ENCODE measurements at regions not wholly inside any gene's neighbourhood (a gene's known extent, or its start where the extent isn't known, plus 50 kb on each side); places are given as distances from the start of the nearest gene placed in this dataset.
A peak's percentile ranks its signal among the peaks of the same experiment; 100 is the strongest.
"Not testable (repeated sequence)": the region's sequence is repeated elsewhere in the genome, so short reads cannot be mapped to it uniquely, and the experiment has no call there.

DNA sequence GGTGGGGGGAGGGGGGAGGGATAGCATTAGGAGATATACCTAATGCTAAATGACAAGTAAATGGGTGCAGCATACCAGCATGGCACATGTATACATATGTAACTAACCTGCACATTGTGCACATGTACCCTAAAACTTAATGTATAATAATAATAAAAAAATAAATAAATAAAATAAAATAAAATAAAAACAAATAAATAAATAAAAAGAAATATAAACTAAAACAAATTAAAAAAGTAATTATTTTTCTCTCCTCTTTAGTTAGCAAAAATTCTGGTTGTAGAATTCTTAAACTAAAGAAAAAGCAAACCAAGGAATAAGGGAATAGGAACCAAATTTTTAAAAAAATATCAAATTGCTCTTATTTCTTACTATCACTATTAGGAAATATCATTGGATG is 267.3 kb downstream of the CCER1 start:
- not testable (repeated sequence) for H3K9ac ChIP-seq (ENCODE audit: low read depth, low read length); H3K27me3 ChIP-seq (ENCODE audit: control insufficient read depth, insufficient read depth, low read length); H3K4me2 ChIP-seq (ENCODE audit: low read length); H3K9me3 ChIP-seq (replicated peaks; ENCODE audit: low read length); H3K4me3 ChIP-seq (ENCODE audit: low read length); H3K4me1 ChIP-seq (ENCODE audit: control insufficient read depth, insufficient read depth, low read length); H3K36me3 ChIP-seq (ENCODE audit: insufficient read depth, low read length)

DNA sequence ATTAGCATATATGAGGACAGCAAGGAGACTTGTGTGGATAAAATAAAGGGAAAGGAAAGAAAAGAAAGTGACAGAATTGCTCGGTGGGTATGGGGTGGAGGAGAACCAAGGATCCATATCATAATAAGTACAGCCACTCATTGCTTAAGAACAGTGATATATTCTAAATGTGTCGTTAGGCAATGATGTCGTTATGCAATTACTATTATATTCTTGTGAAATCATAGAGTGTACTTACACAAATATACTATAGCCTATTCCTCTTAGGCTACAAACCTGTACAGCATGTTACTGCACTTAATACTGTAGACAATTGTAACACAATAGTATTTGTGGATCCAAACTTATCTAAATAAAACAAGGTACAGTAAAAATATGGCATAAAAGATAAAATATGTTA is 271.1 kb downstream of the CCER1 start:
- Histone ChIP-seq H3K4me3 (ENCODE audit: low read length) (no peak overlapping the region), H3K9ac (ENCODE audit: low read depth, low read length) (no peak overlapping the region), H3K36me3 (ENCODE audit: insufficient read depth, low read length) (no peaks in the 10 kb centered on the region), H3K4me1 (ENCODE audit: control insufficient read depth, insufficient read depth, low read length) (peaks cover 13% of the 10 kb centered on the region), H3K4me2 (ENCODE audit: low read length) (no peak overlapping the region), H3K9me3 (replicated peaks; ENCODE audit: low read length) (no peaks in the 10 kb centered on the region), H3K27me3 (ENCODE audit: control insufficient read depth, insufficient read depth, low read length) (no peaks in the 10 kb centered on the region)

DNA sequence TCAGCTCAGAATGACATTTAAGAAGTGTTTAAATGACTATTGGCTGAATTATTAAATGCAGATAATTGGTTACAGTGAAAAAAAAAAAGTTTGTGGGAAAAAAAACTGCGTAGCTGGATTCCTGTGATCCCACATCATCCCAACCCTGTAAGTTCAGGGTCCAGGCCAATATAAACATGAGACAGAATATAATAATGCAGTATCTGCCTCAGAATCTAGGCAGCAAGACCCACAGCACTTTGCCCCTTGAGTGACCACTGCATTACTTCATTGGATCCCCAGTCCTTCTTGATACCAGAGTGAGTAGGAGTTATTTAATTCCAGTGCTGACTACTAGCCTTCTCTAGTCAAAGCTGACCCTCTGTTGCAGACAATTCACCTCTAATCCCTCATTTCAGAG is 272.6 kb downstream of the CCER1 start:
- peak overlapping the region; percentile 18 for H3K9ac ChIP-seq (ENCODE audit: low read depth, low read length)
- no peaks in the 10 kb centered on the region for H3K27me3 ChIP-seq (ENCODE audit: control insufficient read depth, insufficient read depth, low read length)
- H3K36me3 ChIP-seq (ENCODE audit: insufficient read depth, low read length), result no peaks in the 10 kb centered on the region
- peak overlapping the region; percentile 30 for H3K4me2 ChIP-seq (ENCODE audit: low read length)
- H3K4me3 ChIP-seq (ENCODE audit: low read length), result no peak overlapping the region
- H3K9me3 ChIP-seq (replicated peaks; ENCODE audit: low read length), result no peaks in the 10 kb centered on the region
- peaks cover 13% of the 10 kb centered on the region for H3K4me1 ChIP-seq (ENCODE audit: control insufficient read depth, insufficient read depth, low read length)

DNA sequence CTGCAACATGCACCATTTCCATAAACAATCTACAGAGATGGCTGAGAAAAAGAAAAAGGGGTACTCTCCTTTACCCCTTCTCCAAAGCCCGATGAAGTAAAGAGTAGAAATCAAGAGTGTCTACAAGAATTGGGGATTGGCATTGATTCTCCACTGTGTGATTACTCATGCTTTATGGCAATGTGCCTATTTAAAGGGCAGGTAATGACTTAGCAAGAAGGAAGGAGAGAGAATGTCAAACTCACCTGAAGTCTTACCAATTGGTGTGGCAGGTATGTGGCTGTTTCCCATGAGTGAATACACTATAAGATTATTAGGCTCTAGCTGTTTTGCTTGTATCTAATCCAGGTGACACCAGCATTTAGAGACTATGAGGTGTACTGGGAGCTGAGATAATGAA is 275.3 kb downstream of the CCER1 start:
- peaks cover 13% of the 10 kb centered on the region for H3K4me1 ChIP-seq (ENCODE audit: control insufficient read depth, insufficient read depth, low read length)
- no peak overlapping the region for H3K4me3 ChIP-seq (ENCODE audit: low read length)
- H3K27me3 ChIP-seq (ENCODE audit: control insufficient read depth, insufficient read depth, low read length), result no peaks in the 10 kb centered on the region
- no peaks in the 10 kb centered on the region for H3K9me3 ChIP-seq (replicated peaks; ENCODE audit: low read length)
- no peak overlapping the region for H3K9ac ChIP-seq (ENCODE audit: low read depth, low read length)
- H3K4me2 ChIP-seq (ENCODE audit: low read length), result no peak overlapping the region
- H3K36me3 ChIP-seq (ENCODE audit: insufficient read depth, low read length), result no peaks in the 10 kb centered on the region

DNA sequence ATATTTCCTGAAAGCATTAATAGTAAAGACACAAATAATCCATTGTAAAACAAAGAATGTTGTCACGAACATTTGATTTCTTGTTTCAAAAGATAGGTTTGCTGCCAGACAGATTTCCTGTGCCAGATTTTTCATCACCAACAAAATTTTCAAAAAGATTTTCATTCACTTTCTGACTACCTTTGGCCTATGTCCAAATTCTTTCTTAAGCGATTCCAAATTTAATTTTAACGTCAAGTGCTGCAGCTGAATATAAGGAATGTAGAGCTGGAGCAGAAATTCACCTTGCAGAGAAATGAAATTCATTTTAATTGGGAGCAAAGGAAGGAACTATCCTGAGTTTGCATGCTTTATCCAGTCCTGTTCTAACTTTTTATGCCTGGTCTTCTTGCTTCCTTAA is 277.4 kb downstream of the CCER1 start:
- H3K9me3 ChIP-seq (replicated peaks; ENCODE audit: low read length), result no peaks in the 10 kb centered on the region
- no peaks in the 10 kb centered on the region for H3K27me3 ChIP-seq (ENCODE audit: control insufficient read depth, insufficient read depth, low read length)
- no peak overlapping the region for H3K9ac ChIP-seq (ENCODE audit: low read depth, low read length)

DNA sequence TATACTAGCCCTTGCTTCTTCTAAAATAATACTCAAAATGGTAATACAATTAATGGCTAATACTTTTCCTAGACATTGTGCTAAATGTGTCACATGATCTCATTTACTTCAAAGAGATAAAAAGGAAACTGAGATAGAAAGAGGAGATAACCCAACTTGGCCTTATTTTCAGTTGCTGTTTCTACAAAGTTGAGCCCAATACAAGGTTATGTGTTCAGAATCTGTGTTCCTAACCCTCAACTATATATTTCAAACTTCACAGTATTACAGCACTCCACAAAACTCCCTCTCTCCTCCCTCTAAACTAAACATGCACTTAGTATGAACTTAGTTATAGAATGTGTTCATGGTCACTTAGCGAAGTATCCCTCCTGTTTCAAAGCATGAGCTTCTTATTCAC is 277.9 kb downstream of the CCER1 start:
- Histone ChIP-seq H3K36me3 (ENCODE audit: insufficient read depth, low read length) (no peaks in the 10 kb centered on the region), H3K4me1 (ENCODE audit: control insufficient read depth, insufficient read depth, low read length) (peaks cover 2% of the 10 kb centered on the region), H3K4me2 (ENCODE audit: low read length) (no peak overlapping the region), H3K27me3 (ENCODE audit: control insufficient read depth, insufficient read depth, low read length) (no peaks in the 10 kb centered on the region), H3K9ac (ENCODE audit: low read depth, low read length) (no peak overlapping the region), H3K4me3 (ENCODE audit: low read length) (no peak overlapping the region), H3K9me3 (replicated peaks; ENCODE audit: low read length) (no peaks in the 10 kb centered on the region)

More for the DNA sequence above, 277.4 kb downstream of the CCER1 start:
- H3K36me3 ChIP-seq (ENCODE audit: insufficient read depth, low read length), result no peaks in the 10 kb centered on the region
- no peak overlapping the region for H3K4me3 ChIP-seq (ENCODE audit: low read length)
- no peak overlapping the region for H3K4me2 ChIP-seq (ENCODE audit: low read length)
- peaks cover 7% of the 10 kb centered on the region for H3K4me1 ChIP-seq (ENCODE audit: control insufficient read depth, insufficient read depth, low read length)

DNA sequence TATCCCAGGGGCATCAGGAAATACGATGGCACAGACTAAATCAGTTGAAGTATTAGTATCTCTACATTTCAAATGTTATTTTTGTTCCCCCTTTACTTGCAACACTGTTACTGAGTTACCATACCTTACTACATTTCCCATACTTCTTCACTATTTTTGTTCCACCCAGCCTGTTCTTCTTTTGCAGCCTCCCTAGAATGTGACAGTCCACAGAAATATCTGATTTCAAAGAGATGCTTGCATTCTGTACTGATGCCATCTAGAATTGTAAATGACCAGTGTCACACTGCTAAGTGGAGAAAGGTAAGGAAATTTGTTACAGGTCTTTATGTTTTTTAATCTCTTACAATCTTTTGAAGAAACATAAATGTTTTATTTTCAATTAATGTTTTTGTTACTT is 279.9 kb downstream of the CCER1 start:
- Histone ChIP-seq H3K27me3 (ENCODE audit: control insufficient read depth, insufficient read depth, low read length) (no peaks in the 10 kb centered on the region), H3K4me3 (ENCODE audit: low read length) (no peak overlapping the region), H3K4me2 (ENCODE audit: low read length) (no peak overlapping the region), H3K36me3 (ENCODE audit: insufficient read depth, low read length) (no peaks in the 10 kb centered on the region), H3K9me3 (replicated peaks; ENCODE audit: low read length) (no peaks in the 10 kb centered on the region), H3K4me1 (ENCODE audit: control insufficient read depth, insufficient read depth, low read length) (no peaks in the 10 kb centered on the region), H3K9ac (ENCODE audit: low read depth, low read length) (no peak overlapping the region)

DNA sequence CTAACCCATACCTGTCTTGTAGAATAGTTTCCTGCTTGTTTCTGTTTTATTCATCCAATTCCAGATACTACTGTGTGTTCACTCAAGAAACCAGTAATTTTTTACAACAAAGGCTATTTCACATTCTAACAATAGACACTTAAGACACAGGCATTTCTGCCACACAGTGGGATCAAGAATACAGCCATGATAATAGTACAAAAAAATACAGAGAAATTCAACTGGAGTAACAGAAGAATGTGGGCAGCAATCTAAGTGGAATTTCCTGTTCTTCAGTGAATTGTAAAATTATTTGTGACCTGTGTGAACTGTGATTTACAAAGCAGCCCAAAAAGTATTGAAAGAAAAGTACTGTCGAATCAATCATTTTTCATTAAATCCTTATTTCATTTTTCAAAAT is 282.9 kb downstream of the CCER1 start:
- no peak overlapping the region for H3K9ac ChIP-seq (ENCODE audit: low read depth, low read length)
- no peaks in the 10 kb centered on the region for H3K9me3 ChIP-seq (replicated peaks; ENCODE audit: low read length)
- no peaks in the 10 kb centered on the region for H3K4me1 ChIP-seq (ENCODE audit: control insufficient read depth, insufficient read depth, low read length)
- no peaks in the 10 kb centered on the region for H3K36me3 ChIP-seq (ENCODE audit: insufficient read depth, low read length)
- no peak overlapping the region for H3K4me2 ChIP-seq (ENCODE audit: low read length)
- no peak overlapping the region for H3K4me3 ChIP-seq (ENCODE audit: low read length)
- no peaks in the 10 kb centered on the region for H3K27me3 ChIP-seq (ENCODE audit: control insufficient read depth, insufficient read depth, low read length)

DNA sequence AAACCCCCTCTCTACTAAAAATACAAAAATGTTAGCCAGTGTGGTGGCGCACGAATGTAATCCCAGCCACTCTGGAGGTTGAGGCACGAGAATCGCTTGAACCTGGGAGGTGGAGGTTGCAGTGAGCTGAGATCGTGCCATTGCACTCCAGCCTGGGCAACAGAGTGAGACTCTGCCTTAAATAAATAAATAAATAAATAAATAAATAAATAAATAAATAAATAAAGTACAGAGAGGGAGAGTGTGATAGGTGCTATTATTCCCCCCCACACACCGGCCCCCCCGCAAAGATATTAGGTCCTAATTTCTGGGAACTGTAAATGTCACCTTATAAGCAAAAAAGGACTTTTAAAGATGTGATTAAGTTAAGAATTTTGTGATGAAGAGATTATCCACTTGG is 291.0 kb downstream of the CCER1 start:
- H3K4me2 ChIP-seq (ENCODE audit: low read length); H3K36me3 ChIP-seq (ENCODE audit: insufficient read depth, low read length); H3K4me3 ChIP-seq (ENCODE audit: low read length); H3K4me1 ChIP-seq (ENCODE audit: control insufficient read depth, insufficient read depth, low read length); H3K9me3 ChIP-seq (replicated peaks; ENCODE audit: low read length); H3K9ac ChIP-seq (ENCODE audit: low read depth, low read length); H3K27me3 ChIP-seq (ENCODE audit: control insufficient read depth, insufficient read depth, low read length): not testable (repeated sequence)

DNA sequence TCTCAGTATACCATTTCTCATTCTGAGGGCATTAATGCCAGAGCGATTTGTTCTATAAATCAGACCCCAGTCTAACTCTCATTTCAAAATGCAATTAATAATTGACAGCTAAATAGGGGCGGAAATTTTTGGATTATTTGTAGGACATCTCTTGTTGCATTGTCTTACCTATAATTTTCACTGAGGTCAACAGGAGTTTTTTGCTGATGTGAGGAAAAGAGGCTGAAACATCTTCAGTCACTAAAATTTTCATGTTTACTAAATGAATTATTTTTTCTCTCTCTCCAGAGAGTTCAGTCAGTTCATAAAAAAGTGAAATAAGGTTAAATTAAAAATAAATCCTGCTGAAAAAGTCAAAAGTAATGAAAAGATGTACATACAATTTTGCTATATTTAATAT is 295.9 kb downstream of the CCER1 start:
- no peaks in the 10 kb centered on the region for H3K27me3 ChIP-seq (ENCODE audit: control insufficient read depth, insufficient read depth, low read length)
- no peak overlapping the region for H3K4me2 ChIP-seq (ENCODE audit: low read length)
- H3K9me3 ChIP-seq (replicated peaks; ENCODE audit: low read length), result no peaks in the 10 kb centered on the region
- H3K36me3 ChIP-seq (ENCODE audit: insufficient read depth, low read length), result no peaks in the 10 kb centered on the region
- no peak overlapping the region for H3K9ac ChIP-seq (ENCODE audit: low read depth, low read length)
- no peaks in the 10 kb centered on the region for H3K4me1 ChIP-seq (ENCODE audit: control insufficient read depth, insufficient read depth, low read length)
- no peak overlapping the region for H3K4me3 ChIP-seq (ENCODE audit: low read length)

DNA sequence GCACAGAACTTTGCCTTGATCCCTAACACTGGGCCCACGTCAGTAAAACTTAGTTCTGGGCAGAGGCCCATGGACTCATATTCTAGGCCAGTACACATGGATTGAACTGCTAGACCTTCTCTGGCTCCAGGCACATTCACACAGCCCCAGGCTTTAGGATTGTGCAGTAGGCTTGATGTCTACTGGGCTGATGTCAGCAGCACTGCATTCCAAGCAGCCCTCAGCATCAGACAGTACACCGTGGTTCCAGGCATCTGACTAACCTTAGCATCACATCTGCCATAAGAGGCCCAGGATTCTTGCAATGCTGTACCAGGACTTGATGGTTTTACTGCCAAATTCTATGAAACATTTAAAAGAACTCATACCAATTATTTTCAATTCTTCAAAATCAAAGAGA is 301.9 kb downstream of the CCER1 start:
- Histone ChIP-seq H3K9ac (ENCODE audit: low read depth, low read length) (no peak overlapping the region), H3K4me2 (ENCODE audit: low read length) (no peak overlapping the region), H3K36me3 (ENCODE audit: insufficient read depth, low read length) (no peaks in the 10 kb centered on the region), H3K27me3 (ENCODE audit: control insufficient read depth, insufficient read depth, low read length) (no peaks in the 10 kb centered on the region), H3K9me3 (replicated peaks; ENCODE audit: low read length) (no peaks in the 10 kb centered on the region), H3K4me1 (ENCODE audit: control insufficient read depth, insufficient read depth, low read length) (no peaks in the 10 kb centered on the region), H3K4me3 (ENCODE audit: low read length) (no peak overlapping the region)

DNA sequence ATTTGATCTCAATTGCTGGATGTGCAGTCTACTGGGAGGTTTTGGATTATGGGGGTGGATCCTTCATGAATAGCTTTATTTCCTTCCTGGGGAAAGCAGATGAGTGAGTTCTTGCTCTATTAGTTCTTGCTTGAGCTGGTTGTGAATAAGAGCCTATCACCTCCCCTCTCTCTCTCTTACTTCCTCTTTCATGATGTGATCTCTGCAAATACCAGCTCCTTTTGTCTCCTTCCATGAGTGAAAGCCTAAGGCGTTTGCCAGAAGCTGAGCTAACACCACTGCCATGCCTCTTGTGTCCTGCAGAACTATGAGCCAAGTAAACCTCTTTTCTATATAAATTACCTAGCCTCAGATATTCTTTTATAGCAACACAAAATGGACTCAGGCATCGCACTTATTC is 302.7 kb downstream of the CCER1 start:
- H3K27me3 ChIP-seq (ENCODE audit: control insufficient read depth, insufficient read depth, low read length), result no peaks in the 10 kb centered on the region
- H3K4me1 ChIP-seq (ENCODE audit: control insufficient read depth, insufficient read depth, low read length), result no peaks in the 10 kb centered on the region
- H3K36me3 ChIP-seq (ENCODE audit: insufficient read depth, low read length), result no peaks in the 10 kb centered on the region
- no peak overlapping the region for H3K4me2 ChIP-seq (ENCODE audit: low read length)
- H3K4me3 ChIP-seq (ENCODE audit: low read length), result no peak overlapping the region
- no peak overlapping the region for H3K9ac ChIP-seq (ENCODE audit: low read depth, low read length)
- H3K9me3 ChIP-seq (replicated peaks; ENCODE audit: low read length), result no peaks in the 10 kb centered on the region

DNA sequence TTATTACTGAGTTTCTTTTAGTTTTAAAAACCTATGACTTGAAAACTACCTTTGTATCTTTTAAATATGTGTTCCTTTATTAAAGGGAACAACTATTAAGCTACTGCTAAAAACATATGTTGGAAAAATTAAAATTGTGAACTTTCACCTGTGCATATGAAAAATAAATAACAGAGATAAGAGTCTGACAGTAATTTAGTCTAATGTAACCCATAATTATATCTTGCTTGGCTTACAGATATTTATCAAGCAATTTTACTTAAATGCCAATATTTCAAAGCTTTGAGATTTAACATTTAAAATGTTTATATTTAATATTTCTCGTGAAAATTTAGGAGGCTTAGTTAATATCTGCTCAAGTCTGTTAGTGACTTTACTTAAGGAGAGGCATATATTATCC is 309.8 kb downstream of the CCER1 start:
- no peak overlapping the region for H3K4me2 ChIP-seq (ENCODE audit: low read length)

More for the DNA sequence above, 309.8 kb downstream of the CCER1 start:
- no peaks in the 10 kb centered on the region for H3K9me3 ChIP-seq (replicated peaks; ENCODE audit: low read length)
- no peaks in the 10 kb centered on the region for H3K4me1 ChIP-seq (ENCODE audit: control insufficient read depth, insufficient read depth, low read length)
- no peaks in the 10 kb centered on the region for H3K36me3 ChIP-seq (ENCODE audit: insufficient read depth, low read length)
- H3K27me3 ChIP-seq (ENCODE audit: control insufficient read depth, insufficient read depth, low read length), result no peaks in the 10 kb centered on the region
- no peak overlapping the region for H3K4me3 ChIP-seq (ENCODE audit: low read length)
- H3K9ac ChIP-seq (ENCODE audit: low read depth, low read length), result no peak overlapping the region
